Stimulated activated CD4-positive, alpha-beta T cell treated with anti-CD3 and anti-CD28 coated beads, Interleukin-12 subunit alpha, Interleukin-12 subunit beta, amount 100 ng/mL, for 4 hours (primary cell): ENCODE measurements at regions not wholly inside any gene's neighbourhood (a gene's known extent, or its start where the extent isn't known, plus 50 kb on each side); places are given as distances from the start of the nearest gene placed in this dataset.

Experiments
- DNase-seq: peaks from one replicate; pipeline ENCODE4 v3.0.0-alpha.2; 2020

- no peak for DNase-seq
Measured at GRCh38 chr15:61459785-61460707, 230.9 kb upstream of the RORA start.

DNA sequence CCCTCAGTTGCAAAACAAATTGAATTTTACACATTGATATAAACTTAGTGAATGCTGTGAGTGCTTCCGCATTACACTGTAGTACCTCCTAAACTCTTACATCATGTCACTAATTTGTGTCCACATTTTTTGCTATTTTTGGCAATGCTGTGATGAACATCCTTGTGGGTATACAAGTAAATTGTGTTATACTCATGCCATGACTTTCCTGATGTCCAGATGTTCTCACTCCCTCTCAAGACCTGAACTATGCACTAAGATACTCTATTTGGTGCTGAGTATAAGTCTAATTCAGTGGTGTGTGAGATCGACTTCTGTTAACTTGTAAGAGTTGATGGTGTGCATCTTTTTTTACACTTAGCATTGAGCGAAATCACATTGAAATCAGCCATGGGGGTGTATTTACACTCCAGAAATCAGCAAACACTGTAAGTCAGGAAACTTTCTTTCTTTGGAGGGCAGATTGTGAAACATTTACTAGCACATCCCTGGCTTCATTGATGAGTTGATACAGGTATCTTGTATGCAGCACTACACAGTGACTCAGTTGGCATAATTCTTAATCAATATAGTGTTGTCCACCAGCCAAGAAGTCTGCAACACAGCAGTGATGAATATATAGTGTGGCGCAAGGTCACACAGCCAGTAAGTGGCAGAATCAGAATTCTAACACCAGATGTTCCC lies 228.1 kb upstream of the RORA start:
- no peak for DNase-seq

DNA sequence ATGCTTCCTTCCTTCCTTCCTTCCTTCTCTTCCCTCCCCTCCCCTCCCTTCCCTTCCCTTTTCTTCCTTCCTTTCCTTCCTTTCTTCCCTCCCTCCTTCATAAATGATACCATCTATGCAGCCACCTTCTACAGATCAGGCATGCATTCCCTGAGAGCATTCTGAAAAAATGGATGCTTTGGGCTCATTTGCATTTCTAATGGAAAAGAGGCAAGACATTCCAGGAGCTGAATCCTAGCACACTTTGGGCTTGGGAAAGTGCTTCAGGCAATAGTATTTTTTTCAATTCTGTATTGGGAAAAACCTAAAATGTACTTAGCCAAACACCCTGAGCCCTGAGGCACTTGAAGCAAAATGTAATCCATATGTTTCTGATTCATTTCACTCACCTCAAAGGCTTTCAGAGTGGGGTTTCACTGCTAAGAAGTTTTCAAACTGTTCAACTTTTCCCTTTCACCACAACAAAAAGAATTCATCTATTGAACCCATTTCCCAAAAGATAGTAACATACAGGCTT lies 220.1 kb upstream of the RORA start:
- DNase-seq = no peak

DNA sequence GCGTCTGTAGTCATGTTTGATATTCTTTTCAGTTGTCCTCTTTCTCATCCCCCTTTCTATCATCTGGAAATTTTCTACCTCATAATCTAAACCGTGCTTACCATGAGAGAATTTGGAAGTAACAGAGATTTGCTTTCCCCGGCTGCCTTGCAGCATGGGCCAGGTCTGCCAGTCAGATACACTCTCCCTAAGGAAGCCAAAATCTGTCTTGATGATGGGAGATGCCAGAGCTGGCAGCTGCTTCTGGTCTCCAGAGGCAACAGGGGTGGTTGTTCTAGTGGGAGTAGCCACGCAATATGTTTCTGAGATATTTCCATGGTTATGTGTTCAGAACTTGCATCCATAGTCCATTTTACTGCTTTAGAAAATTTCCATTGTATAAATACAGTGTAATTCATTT lies 218.9 kb upstream of the RORA start:
- no peak for DNase-seq

DNA sequence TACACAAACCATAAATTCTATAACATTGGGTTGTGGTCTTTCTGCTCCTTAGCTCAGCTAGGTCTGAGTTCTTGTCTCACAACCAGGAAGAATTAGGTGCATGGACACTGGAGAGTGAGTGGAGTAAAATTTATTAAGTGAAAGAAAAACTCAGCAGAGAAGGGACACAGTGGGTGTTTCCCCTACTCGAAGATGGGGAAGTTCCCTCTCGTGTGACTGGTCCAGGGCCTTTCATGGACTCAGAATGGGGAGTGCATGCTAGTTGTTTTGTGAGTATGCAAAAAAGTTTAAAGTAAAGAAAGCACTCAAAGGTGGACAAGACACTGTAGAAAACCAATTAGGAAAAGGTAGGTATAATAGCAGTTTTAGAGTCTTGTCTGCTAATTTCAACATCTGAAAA lies 215.5 kb upstream of the RORA start:
- no peak for DNase-seq

DNA sequence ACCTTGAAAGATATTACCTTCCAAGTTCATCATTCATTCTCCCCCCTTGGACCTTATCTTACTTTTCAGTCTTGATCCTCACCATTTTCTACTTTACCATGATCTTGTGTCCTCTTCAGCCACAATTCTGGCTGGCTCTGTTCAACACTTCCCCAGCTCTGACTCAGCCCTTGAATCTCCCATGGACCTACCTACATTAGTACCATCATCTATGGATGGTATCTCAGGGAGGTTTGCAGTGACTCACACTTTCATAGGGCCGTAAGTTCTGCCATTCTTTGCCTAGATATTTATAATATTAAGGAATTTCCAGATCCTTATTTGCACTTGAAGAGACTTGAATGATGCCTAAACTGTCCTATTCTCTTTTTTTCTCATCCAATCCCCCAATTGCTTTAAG lies 213.7 kb upstream of the RORA start:
- no peak for DNase-seq

- DNase-seq = no peak
Measured at GRCh38 chr15:61441891-61442290, 212.8 kb upstream of the RORA start.

DNA sequence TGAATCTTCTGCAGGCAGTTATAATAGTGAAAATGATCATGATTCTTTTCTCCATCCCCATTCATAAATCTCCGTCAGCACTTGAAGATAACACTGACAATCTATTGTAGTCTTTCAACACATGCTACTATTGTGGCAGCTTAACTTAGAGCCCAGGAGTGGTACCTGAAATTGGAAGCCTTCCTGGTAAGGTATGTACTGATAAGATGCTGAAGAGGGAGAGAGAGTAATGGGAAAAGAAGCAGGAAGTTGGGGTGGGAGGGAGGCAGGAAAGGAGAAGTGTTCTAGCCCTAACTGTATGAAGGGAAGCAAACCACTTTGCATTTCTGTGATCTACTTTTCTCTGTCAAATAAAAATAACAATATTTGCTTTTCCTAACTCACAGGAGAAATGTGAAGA lies 197.4 kb upstream of the RORA start:
- DNase-seq = no peak

DNA sequence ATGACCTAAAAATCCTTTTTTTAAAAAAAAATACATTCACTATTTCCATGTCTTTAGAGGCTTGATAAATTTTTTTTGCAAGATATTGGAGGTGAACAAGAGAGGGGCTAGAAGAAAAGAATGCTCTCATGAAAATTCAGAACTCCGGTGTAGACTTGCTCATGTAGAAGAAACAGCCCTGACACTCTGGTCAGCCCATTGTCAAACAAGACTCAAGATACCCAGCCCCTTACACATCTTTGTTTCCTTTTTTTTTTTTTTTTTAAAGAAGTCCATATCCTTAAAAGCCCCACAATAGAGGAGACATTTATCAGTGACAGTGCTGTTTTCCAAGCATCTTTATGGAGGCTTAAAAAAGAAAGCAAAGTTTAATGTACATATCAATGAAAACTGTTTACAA lies 196.8 kb upstream of the RORA start:
- DNase-seq = no peak

GRCh38 chr15:61422773-61423172 lies 193.7 kb upstream of the RORA start:
- no peak for DNase-seq

GRCh38 chr15:61421938-61422337 lies 192.8 kb upstream of the RORA start:
- no peak for DNase-seq

- no peak for DNase-seq
Measured at GRCh38 chr15:61421470-61421869, 192.4 kb upstream of the RORA start.

- no peak for DNase-seq
Measured at GRCh38 chr15:61420546-61420945, 191.4 kb upstream of the RORA start.

DNA sequence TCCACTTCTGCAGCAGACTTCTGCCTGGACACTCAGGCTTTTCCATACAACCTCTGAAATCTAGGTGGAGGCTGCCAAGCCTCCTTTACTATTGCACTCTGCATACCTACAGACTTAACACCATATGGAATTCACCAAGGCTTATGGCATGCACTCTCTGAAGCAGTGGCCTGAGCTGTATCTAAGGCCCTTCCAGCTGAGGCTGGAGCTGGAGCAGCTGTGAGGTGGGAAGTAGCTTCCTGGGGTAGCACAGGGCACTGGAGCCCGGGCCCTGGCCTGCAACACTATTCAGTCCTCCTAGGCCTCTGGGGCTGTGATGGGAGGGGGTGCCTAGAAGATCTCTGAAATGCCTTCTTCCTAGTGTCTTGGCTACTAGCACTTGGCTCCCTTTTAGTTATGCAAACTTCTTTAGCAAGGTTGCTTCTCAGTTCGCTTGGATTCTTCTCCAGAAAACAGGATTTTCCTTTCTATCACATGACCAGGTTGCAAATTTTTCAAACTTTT lies 186.6 kb upstream of the RORA start:
- DNase-seq = no peak

GRCh38 chr15:61411902-61412510 lies 182.9 kb upstream of the RORA start:
- DNase-seq = no peak

DNA sequence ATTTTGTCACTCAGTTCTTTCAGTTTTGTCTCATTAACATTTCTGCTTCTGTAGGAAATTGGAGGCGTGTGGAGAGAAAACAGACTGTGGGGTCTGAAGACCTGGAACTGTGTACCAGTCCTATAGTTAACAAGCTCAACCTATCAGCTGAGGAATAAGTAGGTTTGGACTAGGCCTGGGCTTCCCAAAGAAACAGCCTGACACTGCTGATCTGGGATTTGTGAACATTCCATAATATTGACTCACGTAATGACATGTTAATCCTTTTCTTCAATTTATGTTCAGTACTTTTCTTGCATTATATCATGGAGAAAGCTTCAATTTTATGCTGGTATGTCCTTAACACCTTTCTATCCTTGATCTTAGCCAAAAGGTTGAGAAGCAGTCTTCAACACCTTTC lies 181.6 kb upstream of the RORA start:
- no peak for DNase-seq

DNA sequence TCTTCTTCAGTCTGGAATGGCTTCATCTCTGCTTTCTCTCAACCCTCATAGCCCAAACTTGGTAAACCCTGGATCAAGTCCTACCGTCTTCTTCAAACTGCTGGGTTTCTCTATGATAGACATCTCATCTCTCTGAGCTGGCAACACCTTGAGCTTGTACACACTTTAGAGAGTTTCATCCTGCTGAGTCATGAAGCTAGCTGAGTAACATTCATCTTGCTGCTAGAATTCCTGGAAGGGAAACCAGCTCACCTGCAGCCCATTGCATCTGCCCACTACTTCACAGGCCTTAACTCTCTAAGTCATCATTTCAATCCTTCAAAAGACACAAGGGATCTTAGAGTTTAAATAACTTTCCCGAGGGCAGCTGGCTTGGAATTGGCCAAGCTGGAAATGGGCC lies 175.5 kb upstream of the RORA start:
- no peak for DNase-seq

DNA sequence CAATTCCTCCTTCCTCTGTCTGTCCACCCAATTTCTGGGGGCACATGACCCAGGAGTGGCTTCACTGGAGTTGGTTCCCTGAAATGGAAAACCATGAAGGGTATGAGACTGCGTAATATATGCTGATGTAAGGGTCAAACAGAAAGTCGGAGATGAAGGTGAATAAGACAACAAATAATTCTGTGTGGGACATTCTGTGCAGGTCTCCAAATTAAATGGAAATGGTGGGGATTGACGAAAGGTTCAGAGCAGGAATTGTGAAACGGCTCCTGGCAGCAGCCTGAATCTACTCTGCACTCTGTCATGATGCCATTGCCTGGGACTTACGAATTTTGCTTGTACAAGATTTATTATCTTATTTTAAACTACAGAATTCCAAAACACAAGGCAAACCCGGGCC lies 174.8 kb upstream of the RORA start:
- DNase-seq = no peak

DNA sequence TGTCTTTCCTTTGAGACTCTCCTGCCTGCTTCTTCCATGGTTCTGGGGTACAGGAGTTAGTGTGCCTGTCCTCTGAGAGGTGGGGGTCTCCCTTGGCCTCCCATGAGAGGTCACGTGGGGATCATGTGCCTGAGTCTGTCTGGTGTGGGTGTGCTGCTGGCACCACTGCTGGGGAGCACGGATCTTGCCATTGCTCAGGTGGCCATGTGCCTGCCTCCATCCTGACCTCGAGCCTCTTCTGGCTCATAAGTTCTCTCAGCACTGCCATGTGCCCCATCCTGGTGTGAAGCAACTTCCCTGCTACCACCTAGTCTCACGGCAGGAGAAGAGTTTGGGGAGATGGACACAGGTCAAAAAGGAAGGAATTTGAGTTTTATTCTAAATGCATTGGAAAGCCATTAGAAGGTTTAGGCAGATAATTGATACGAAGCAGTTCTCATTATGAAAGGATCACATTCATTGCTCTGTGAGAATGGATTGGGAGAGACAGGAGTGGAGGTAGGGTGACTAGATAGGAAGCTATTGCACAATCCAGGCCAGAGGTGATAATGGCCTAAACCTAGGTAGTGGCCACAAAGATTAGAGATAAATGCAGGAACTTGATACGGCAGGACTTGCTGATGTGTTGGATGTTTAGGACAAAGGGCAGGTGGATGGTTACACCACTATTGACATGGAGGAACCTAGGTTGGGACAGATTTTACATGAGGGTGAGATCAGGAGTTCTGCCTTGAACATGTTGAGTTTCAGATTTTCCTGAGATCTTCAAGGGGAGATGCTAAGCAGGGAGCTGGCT lies 173.0 kb upstream of the RORA start:
- no peak for DNase-seq

GRCh38 chr15:61398310-61398709 lies 169.2 kb upstream of the RORA start:
- no peak for DNase-seq

GRCh38 chr15:61396235-61396919 lies 167.3 kb upstream of the RORA start:
- DNase-seq = no peak

DNA sequence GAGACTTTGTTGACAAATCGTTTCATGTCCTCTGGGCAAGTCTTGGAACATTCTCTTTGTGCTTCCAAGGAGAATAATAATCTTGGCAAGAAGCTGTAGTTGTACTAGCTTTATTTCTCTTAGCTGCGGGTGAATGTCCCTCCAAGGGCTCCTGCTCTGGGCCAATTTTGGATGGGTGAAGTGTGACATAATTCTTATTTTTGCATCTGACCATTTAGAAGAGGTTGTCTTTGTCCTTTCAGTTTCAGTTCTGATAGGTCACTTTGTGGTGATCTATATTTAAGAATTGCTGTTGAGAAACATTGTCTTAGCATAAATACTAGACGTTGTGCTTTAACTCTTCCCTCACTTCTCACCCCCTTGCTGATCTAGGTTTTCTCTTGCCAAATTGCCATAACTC lies 164.8 kb upstream of the RORA start:
- no peak for DNase-seq
